ENCODE measurements at regions not wholly inside any gene's neighbourhood (a gene's known extent, or its start where the extent isn't known, plus 50 kb on each side); places are given as distances from the start of the nearest gene placed in this dataset.

DNA sequence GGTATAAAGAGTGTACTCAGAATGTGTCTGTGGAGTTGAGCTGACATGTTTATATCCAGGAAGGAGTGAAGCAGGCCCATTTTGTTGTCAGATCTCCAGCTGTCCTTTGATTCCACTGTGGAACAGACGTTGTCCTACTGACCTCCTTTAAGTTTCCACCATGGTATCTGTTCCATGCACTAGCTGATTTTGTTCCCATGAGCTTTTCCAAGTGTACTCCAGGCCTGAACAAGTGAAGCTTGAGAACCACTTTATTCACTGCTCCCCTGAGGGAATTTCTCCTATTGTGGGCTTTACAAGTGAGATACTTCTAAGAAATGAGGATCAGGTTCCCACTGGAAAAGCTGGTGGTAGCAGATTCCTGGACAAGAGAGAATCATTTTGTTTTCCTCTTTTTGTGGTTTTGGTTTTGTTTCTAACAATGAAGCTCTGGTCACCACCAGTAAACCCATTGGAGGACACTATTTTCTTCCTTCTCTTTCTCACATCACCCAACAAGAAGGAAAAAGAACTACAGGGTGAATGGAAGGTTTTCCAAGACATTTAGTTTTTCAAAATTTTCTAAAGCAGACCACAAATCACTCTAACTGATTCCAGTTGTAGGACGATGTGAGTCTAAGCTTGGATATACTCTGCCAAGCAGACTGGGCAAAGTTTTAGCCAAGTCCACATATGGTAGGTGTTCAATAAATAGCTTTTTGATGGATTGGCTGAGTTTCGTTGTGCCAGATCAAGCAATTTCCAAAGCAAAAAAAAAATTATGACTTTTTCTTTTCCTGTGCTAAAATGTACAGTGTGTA is 144.2 kb downstream of the JCAD start:
- no peaks in the 10 kb centered on the region for H3K79me2 ChIP-seq (ENCODE audit: insufficient read depth)
- no peak overlapping the region for H3K4me3 ChIP-seq (ENCODE audit: low read depth in 2 of 2, low read length in 1 of 2)
- DNase-seq, result no peak
- H3K9ac ChIP-seq, result no peak overlapping the region
- WGBS (ENCODE audit: low lambda C conversion rate), result 78% methylated on average over 3 of the region's 3 CpGs
- H3K27me3 ChIP-seq (ENCODE audit: insufficient read depth), result no peaks in the 10 kb centered on the region
- H3K4me1 ChIP-seq (ENCODE audit: control insufficient read depth in 1 of 2, insufficient read depth in 2 of 2, low read depth in 1 of 2, low read length in 1 of 2), result no peaks in the 10 kb centered on the region
- H3K36me3 ChIP-seq (replicated peaks in 1 of 2; ENCODE audit: control insufficient read depth in 1 of 2, insufficient read depth in 2 of 2, low read length in 1 of 2), result no peaks in the 10 kb centered on the region
- H3K9me2 ChIP-seq, result no peaks in the 10 kb centered on the region
- TF ChIP-seq TAF1 (IDR thresholded peaks at IDR 0.05; ENCODE audit: borderline replicate concordance, low read depth, low read length) (no peak), JUND (IDR thresholded peaks at IDR 0.05) (no peak), FOSL2 (IDR thresholded peaks at IDR 0.05; ENCODE audit: borderline replicate concordance, low read depth) (no peak), YY1 (IDR thresholded peaks at IDR 0.05; ENCODE audit: low read depth) (no peak), FOXM1 (IDR thresholded peaks at IDR 0.05; ENCODE audit: low read depth) (no peak), NRF1 (IDR thresholded peaks at IDR 0.05; ENCODE audit: low read depth, low read length) (no peak), EZH2phosphoT487 (IDR thresholded peaks at IDR 0.05; ENCODE audit: borderline replicate concordance, low read depth) (no peak), TCF12 (IDR thresholded peaks at IDR 0.05) (no peak), EP300 (IDR thresholded peaks at IDR 0.05; ENCODE audit: borderline replicate concordance in 1 of 2, low read depth in 1 of 2, low read length in 1 of 2) (no peak)
- TF ChIP-seq, protein P1, sequence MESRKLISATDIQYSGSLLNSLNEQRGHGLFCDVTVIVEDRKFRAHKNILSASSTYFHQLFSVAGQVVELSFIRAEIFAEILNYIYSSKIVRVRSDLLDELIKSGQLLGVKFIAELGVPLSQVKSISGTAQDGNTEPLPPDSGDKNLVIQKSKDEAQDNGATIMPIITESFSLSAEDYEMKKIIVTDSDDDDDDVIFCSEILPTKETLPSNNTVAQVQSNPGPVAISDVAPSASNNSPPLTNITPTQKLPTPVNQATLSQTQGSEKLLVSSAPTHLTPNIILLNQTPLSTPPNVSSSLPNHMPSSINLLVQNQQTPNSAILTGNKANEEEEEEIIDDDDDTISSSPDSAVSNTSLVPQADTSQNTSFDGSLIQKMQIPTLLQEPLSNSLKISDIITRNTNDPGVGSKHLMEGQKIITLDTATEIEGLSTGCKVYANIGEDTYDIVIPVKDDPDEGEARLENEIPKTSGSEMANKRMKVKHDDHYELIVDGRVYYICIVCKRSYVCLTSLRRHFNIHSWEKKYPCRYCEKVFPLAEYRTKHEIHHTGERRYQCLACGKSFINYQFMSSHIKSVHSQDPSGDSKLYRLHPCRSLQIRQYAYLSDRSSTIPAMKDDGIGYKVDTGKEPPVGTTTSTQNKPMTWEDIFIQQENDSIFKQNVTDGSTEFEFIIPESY (IDR thresholded peaks at IDR 0.05; ENCODE audit: borderline replicate concordance, low read depth), result no peak
- H3K27ac ChIP-seq (ENCODE audit: low read depth in 2 of 2, low read length in 1 of 2), result no peak overlapping the region
- H3F3A ChIP-seq (replicated peaks; ENCODE audit: insufficient read depth), result no peaks in the 10 kb centered on the region
- H2AFZ ChIP-seq (ENCODE audit: low read depth), result no peak overlapping the region
- H4K20me1 ChIP-seq (ENCODE audit: insufficient read depth), result no peaks in the 10 kb centered on the region
- ChIA-PET CTCF (interaction anchor here (1.4 to 3.7 kb wide), 2 partner anchors 83 to 326 kb away, joined by 4 to 10 read pairs; no protein-coding TSS in a partner anchor), POLR2A (no interaction called here)
- no peaks in the 10 kb centered on the region for H3K9me3 ChIP-seq
- H3K4me2 ChIP-seq, result no peak overlapping the region

DNA sequence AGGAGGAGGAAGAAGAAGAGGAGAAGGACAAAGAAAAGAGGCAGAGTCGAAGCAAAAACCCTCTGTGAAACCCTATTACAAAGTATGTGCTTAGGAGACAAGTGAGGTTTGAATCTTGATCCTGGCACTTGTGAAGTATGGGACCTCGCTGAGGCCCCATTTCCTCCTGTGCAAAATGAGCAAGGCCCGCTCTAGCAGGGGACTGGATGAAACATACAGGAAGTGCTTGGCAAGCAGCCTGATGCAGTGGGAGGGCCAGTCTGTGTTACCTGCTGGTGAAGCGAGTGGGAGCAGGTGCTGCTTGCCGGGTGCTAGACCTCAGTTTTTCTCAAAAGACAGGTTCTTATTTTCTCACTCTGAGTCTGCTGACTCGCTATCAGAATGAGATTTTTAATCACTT is 150.4 kb downstream of the JCAD start:
- no peaks in the 10 kb centered on the region for H3K9me3 ChIP-seq
- POLR2A ChIA-PET, result no interaction called here
- TF ChIP-seq FOXM1 (IDR thresholded peaks at IDR 0.05; ENCODE audit: low read depth) (no peak), TCF12 (IDR thresholded peaks at IDR 0.05) (no peak), RFX5 (IDR thresholded peaks at IDR 0.05; ENCODE audit: low read length) (no peak), FOSL2 (IDR thresholded peaks at IDR 0.05; ENCODE audit: borderline replicate concordance, low read depth) (no peak), EZH2phosphoT487 (IDR thresholded peaks at IDR 0.05; ENCODE audit: borderline replicate concordance, low read depth) (no peak), FOXJ3 (CRISPR knock-in tag; IDR thresholded peaks at IDR 0.05) (no peak), NFIC (IDR thresholded peaks at IDR 0.05; ENCODE audit: borderline replicate concordance) (no peak), RCOR1 (IDR thresholded peaks at IDR 0.05; ENCODE audit: low read length) (no peak)
- TF ChIP-seq, protein P2, sequence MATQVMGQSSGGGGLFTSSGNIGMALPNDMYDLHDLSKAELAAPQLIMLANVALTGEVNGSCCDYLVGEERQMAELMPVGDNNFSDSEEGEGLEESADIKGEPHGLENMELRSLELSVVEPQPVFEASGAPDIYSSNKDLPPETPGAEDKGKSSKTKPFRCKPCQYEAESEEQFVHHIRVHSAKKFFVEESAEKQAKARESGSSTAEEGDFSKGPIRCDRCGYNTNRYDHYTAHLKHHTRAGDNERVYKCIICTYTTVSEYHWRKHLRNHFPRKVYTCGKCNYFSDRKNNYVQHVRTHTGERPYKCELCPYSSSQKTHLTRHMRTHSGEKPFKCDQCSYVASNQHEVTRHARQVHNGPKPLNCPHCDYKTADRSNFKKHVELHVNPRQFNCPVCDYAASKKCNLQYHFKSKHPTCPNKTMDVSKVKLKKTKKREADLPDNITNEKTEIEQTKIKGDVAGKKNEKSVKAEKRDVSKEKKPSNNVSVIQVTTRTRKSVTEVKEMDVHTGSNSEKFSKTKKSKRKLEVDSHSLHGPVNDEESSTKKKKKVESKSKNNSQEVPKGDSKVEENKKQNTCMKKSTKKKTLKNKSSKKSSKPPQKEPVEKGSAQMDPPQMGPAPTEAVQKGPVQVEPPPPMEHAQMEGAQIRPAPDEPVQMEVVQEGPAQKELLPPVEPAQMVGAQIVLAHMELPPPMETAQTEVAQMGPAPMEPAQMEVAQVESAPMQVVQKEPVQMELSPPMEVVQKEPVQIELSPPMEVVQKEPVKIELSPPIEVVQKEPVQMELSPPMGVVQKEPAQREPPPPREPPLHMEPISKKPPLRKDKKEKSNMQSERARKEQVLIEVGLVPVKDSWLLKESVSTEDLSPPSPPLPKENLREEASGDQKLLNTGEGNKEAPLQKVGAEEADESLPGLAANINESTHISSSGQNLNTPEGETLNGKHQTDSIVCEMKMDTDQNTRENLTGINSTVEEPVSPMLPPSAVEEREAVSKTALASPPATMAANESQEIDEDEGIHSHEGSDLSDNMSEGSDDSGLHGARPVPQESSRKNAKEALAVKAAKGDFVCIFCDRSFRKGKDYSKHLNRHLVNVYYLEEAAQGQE (IDR thresholded peaks at IDR 0.05; ENCODE audit: low read depth, low read length), result no peak
- no peaks in the 10 kb centered on the region for H3K79me2 ChIP-seq (ENCODE audit: insufficient read depth)
- H3K9ac ChIP-seq, result no peak overlapping the region
- H3K27me3 ChIP-seq (ENCODE audit: insufficient read depth), result 0 out of 2 replicates have a peak, but pooled peaks cover 4% of the 10 kb centered on the region
- H3K9me2 ChIP-seq, result no peaks in the 10 kb centered on the region
- no peak overlapping the region for H3K4me3 ChIP-seq (ENCODE audit: low read depth in 2 of 2, low read length in 1 of 2)
- no peak overlapping the region for H3K27ac ChIP-seq (ENCODE audit: low read depth in 2 of 2, low read length in 1 of 2)
- no peaks in the 10 kb centered on the region for H3K36me3 ChIP-seq (replicated peaks in 1 of 2; ENCODE audit: control insufficient read depth in 1 of 2, insufficient read depth in 2 of 2, low read length in 1 of 2)
- CTCF ChIA-PET, result no interaction called here
- H4K20me1 ChIP-seq (ENCODE audit: insufficient read depth), result no peaks in the 10 kb centered on the region
- H2AFZ ChIP-seq (ENCODE audit: low read depth), result no peak overlapping the region
- H3K4me1 ChIP-seq (ENCODE audit: control insufficient read depth in 1 of 2, insufficient read depth in 2 of 2, low read depth in 1 of 2, low read length in 1 of 2), result no peaks in the 10 kb centered on the region
- 59% methylated on average over 6 of the region's 6 CpGs for WGBS (ENCODE audit: low lambda C conversion rate)
- no peak overlapping the region for H3K4me2 ChIP-seq
- H3F3A ChIP-seq (replicated peaks; ENCODE audit: insufficient read depth), result no peaks in the 10 kb centered on the region
- no peak for DNase-seq

Measured in SK-N-SH (cell line).